KMS-11 (cell line): ENCODE measurements at regions not wholly inside any gene's neighbourhood (a gene's known extent, or its start where the extent isn't known, plus 50 kb on each side); places are given as distances from the start of the nearest gene placed in this dataset.

ENCODE experiments used
- H2AFZ ChIP-seq: fragments of 200-600 bp; sonication (generic); 2 replicates; pipeline ENCODE4 v1.6.1; 2016; ENCODE audit warnings: antibody characterized with exemption, mixed run types, low read depth
- H3K27ac ChIP-seq: fragments of 200-600 bp; sonication (generic); 2 replicates; pipeline ENCODE4 v1.6.1; 2016; ENCODE audit warnings: mild to moderate bottlenecking, mixed run types
- H3K27me3 ChIP-seq: fragments of 200-600 bp; sonication (generic); 2 replicates; pipeline ENCODE4 v1.6.1; 2017; ENCODE audit warnings: mild to moderate bottlenecking, low read depth, mixed run types, moderate library complexity; ENCODE audit not compliant: insufficient read depth
- H3K36me3 ChIP-seq: fragments of 200-600 bp; sonication (generic); 2 replicates; pipeline ENCODE4 v1.6.1; 2017; ENCODE audit warnings: mild to moderate bottlenecking, mixed run types; ENCODE audit not compliant: insufficient read depth
- H3K4me1 ChIP-seq: fragments of 200-600 bp; sonication (generic); 2 replicates; pipeline ENCODE4 v1.6.1; 2016; ENCODE audit warnings: mild to moderate bottlenecking, low read depth, mixed run types; ENCODE audit not compliant: poor library complexity, severe bottlenecking
- H3K4me2 ChIP-seq: fragments of 200-600 bp; sonication (generic); 2 replicates; pipeline ENCODE4 v1.7.0; 2016; ENCODE audit warnings: mild to moderate bottlenecking, mixed run types
- H3K4me3 ChIP-seq: fragments of 200-600 bp; sonication (generic); IDR thresholded peaks from 2 replicates; pipeline ENCODE4 v1.6.1; 2017; ENCODE audit warnings: low read depth, low read length, mixed read lengths; ENCODE audit not compliant: insufficient read depth
- H3K79me2 ChIP-seq: fragments of 200-600 bp; sonication (generic); 2 replicates; pipeline ENCODE4 v1.6.1; 2016; ENCODE audit warnings: low read depth, mixed run types; ENCODE audit not compliant: insufficient read depth
- H3K9ac ChIP-seq: fragments of 200-600 bp; sonication (generic); 2 replicates; pipeline ENCODE4 v1.6.1; 2016; ENCODE audit warnings: mild to moderate bottlenecking, mixed run types
- H4K20me1 ChIP-seq: fragments of 200-600 bp; sonication (generic); 2 replicates; pipeline ENCODE4 v1.6.1; 2016; ENCODE audit warnings: mild to moderate bottlenecking, mixed run types; ENCODE audit not compliant: insufficient read depth
- CTCF ChIP-seq: fragments of 200-600 bp; sonication (generic); conservative IDR thresholded peaks from 2 replicates; pipeline ENCODE4 v1.6.1; 2017; ENCODE audit warnings: low read depth, mild to moderate bottlenecking, antibody characterized with exemption, low read length, moderate library complexity, mixed read lengths

DNA sequence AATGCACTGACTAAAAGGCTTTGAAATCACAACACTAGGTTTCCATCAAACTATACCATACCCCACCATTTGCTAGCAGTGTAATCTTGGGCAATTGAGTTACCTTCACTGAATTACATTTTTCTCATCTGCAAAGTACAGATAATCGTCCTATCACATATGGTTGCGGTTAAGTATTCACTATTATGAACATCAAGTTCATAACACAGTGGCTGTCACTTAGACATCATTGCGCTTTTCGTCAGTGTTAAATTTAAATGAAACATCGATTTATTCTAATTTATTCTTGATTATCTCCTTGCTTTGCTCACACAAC is 505.9 kb downstream of the CPS1 start:
- H3K4me1 ChIP-seq: no peaks in the 10 kb centered on the region
- H3K9ac ChIP-seq: no peak overlapping the region
- no peak overlapping the region for H3K4me2 ChIP-seq
- H3K36me3 ChIP-seq: no peaks in the 10 kb centered on the region
- TF ChIP-seq CTCF: no peak
- H4K20me1 ChIP-seq: no peaks in the 10 kb centered on the region
- H3K4me3 ChIP-seq: no peak overlapping the region
- no peaks in the 10 kb centered on the region for H3K27me3 ChIP-seq
- H2AFZ ChIP-seq: no peak overlapping the region
- no peak overlapping the region for H3K27ac ChIP-seq
- no peaks in the 10 kb centered on the region for H3K79me2 ChIP-seq

- Histone ChIP-seq H3K4me3 (no peak overlapping the region), H4K20me1 (no peaks in the 10 kb centered on the region), H3K4me2 (no peak overlapping the region), H2AFZ (no peak overlapping the region), H3K79me2 (no peaks in the 10 kb centered on the region), H3K27ac (no peak overlapping the region), H3K4me1 (no peaks in the 10 kb centered on the region), H3K27me3 (no peaks in the 10 kb centered on the region), H3K36me3 (no peaks in the 10 kb centered on the region), H3K9ac (no peak overlapping the region)
- TF ChIP-seq CTCF: no peak
Observed at GRCh38 chr2:211067029-211067428, 510.6 kb downstream of the CPS1 start.

GRCh38 chr2:211068108-211068780 is 511.8 kb downstream of the CPS1 start:
- no peak overlapping the region for H3K4me3 ChIP-seq
- H3K27ac ChIP-seq: no peak overlapping the region
- no peaks in the 10 kb centered on the region for H3K27me3 ChIP-seq
- H4K20me1 ChIP-seq: no peaks in the 10 kb centered on the region
- no peaks in the 10 kb centered on the region for H3K4me1 ChIP-seq
- no peak overlapping the region for H3K4me2 ChIP-seq
- H2AFZ ChIP-seq: no peak overlapping the region
- H3K79me2 ChIP-seq: no peaks in the 10 kb centered on the region
- no peak overlapping the region for H3K9ac ChIP-seq
- no peaks in the 10 kb centered on the region for H3K36me3 ChIP-seq
- TF ChIP-seq CTCF: no peak

GRCh38 chr2:211070547-211070946 is 514.1 kb downstream of the CPS1 start:
- Histone ChIP-seq H3K4me2 (no peak overlapping the region), H3K27ac (no peak overlapping the region), H3K4me1 (no peaks in the 10 kb centered on the region), H2AFZ (no peak overlapping the region), H3K9ac (no peak overlapping the region), H4K20me1 (no peaks in the 10 kb centered on the region), H3K79me2 (no peaks in the 10 kb centered on the region), H3K4me3 (no peak overlapping the region), H3K36me3 (no peaks in the 10 kb centered on the region), H3K27me3 (no peaks in the 10 kb centered on the region)
- no peak for TF ChIP-seq CTCF
